Psoas muscle (tissue), 7 donors: ENCODE measurements at regions not wholly inside any gene's neighbourhood (a gene's known extent, or its start where the extent isn't known, plus 50 kb on each side); places are given as distances from the start of the nearest gene placed in this dataset.

Experiments used
- ATAC-seq, 4 donors: fragments of 200-7000 bp; cut with Tn5 transposase; one replicate each; pipeline ENCODE4 v1.9.1; 2020; ENCODE audit warnings: moderate library complexity in 3 of 4, mild to moderate bottlenecking in 2 of 4
- DNase-seq, 2 donors: peaks; one replicate each; pipeline ENCODE4 v3.0.0-alpha.2; 2020
- H3K27ac ChIP-seq: fragments of 200-600 bp; one replicate; pipeline ENCODE4 v1.8.0; 2022
- H3K27me3 ChIP-seq, 3 donors: fragments of 200-600 bp in 1 of 3; one replicate each; pipeline versions ENCODE4 v1.6.1 to v1.8.0; 2013 to 2022; ENCODE audit warnings: low read length in 2 of 3, mild to moderate bottlenecking in 2 of 3, moderate library complexity in 1 of 3; ENCODE audit not compliant: insufficient read depth in 3 of 3
- H3K36me3 ChIP-seq, 2 donors: fragments of 200-600 bp in 1 of 2; one replicate each; pipeline versions ENCODE4 v1.6.1 to v1.8.0; 2013 to 2022; ENCODE audit warnings: low read depth in 1 of 2, mild to moderate bottlenecking in 1 of 2, moderate library complexity in 1 of 2; ENCODE audit not compliant: insufficient read depth in 1 of 2
- H3K4me1 ChIP-seq: fragments of 200-600 bp; one replicate; pipeline ENCODE4 v1.8.0; 2022
- H3K4me3 ChIP-seq: fragments of 200-600 bp; one replicate; pipeline ENCODE4 v1.8.0; 2022; ENCODE audit warnings: mild to moderate bottlenecking
- H3K9me3 ChIP-seq: fragments of 200-600 bp; one replicate; pipeline ENCODE4 v1.8.0; 2022
- CTCF ChIP-seq: fragments of 200-600 bp; IDR thresholded peaks from one replicate; pipeline ENCODE4 v1.8.0; 2022; ENCODE audit warnings: antibody characterized with exemption
- WGBS, 3 donors: extraction: QIAGEN DNeasy Blood & Tissue Kit; methylation state at CpG; one replicate each; pipeline versions ENCODE4 v1.1.6 to v1.1.7; 2013; 5-methylcytosine and 5-hydroxymethylcytosine counted together
- intact Hi-C, 2 donors: fragments of 100-400 bp; cut with DNase I; formaldehyde crosslinking; loops; one replicate each; pipeline versions ENCODE4 v1.11.0 to v1.14.2; 2022
- donor health status: healthy with polysubstance abuse.
- donor health status: DM: no; HTN: no; CAD: no; lungs with moderate emphysema.
- donor health status: Bipolar disorder and iron deficiency.
- donor health status: healthy.
- donor health status: DM: yes; HTN: yes; CAD: no.
- donor health status: DM: no; HTN: no; CAD: no.
- donor health status: DM: yes; HTN: yes; CAD: no.

- WGBS, 3 donors = 99 to 100% (median 100%) methylated on average over 2 of the region's 2 CpGs
- H3K36me3 ChIP-seq = no peaks in the 10 kb centered on the region
- DNase-seq = no peak
- no peaks in the 10 kb centered on the region for H3K27me3 ChIP-seq
- TF ChIP-seq CTCF = no peak
- no peaks in the 10 kb centered on the region for H3K9me3 ChIP-seq
- intact Hi-C loops = no loop called here
- ATAC-seq = no peak
- H3K27ac ChIP-seq = no peak overlapping the region
- H3K4me3 ChIP-seq = no peak overlapping the region
- H3K4me1 ChIP-seq = no peaks in the 10 kb centered on the region
These were observed 380.4 kb upstream of the PROK2 start for GRCh38 chr3:72165317-72165716.

- Histone ChIP-seq H3K9me3 (no peaks in the 10 kb centered on the region), H3K4me1 (no peaks in the 10 kb centered on the region), H3K36me3 (no peaks in the 10 kb centered on the region), H3K27me3 (no peaks in the 10 kb centered on the region), H3K4me3 (no peak overlapping the region), H3K27ac (no peak overlapping the region)
- ATAC-seq (no peak), DNase-seq (no peak)
- 91 to 94% (median 93%) methylated on average over 5 of the region's 5 CpGs for WGBS, 3 donors
- intact Hi-C loops = no loop called here
- TF ChIP-seq CTCF = no peak
These were observed 379.7 kb upstream of the PROK2 start for GRCh38 chr3:72164635-72164978.

GRCh38 chr3:72163809-72164634, 379.1 kb upstream of the PROK2 start:
- DNase-seq = no peak
- H3K9me3 ChIP-seq = no peaks in the 10 kb centered on the region
- no peak overlapping the region for H3K4me3 ChIP-seq
- H3K36me3 ChIP-seq = no peaks in the 10 kb centered on the region
- 95 to 98% (median 96%) methylated on average over 7 of the region's 7 CpGs for WGBS, 3 donors
- intact Hi-C loops = no loop called here
- TF ChIP-seq CTCF = no peak
- ATAC-seq = no peak
- H3K27me3 ChIP-seq = no peaks in the 10 kb centered on the region
- H3K4me1 ChIP-seq = no peaks in the 10 kb centered on the region
- no peak overlapping the region for H3K27ac ChIP-seq

- Histone ChIP-seq H3K27me3 (no peaks in the 10 kb centered on the region), H3K4me3 (no peak overlapping the region), H3K36me3 (no peaks in the 10 kb centered on the region), H3K4me1 (no peaks in the 10 kb centered on the region), H3K9me3 (no peaks in the 10 kb centered on the region), H3K27ac (no peak overlapping the region)
- ATAC-seq (no peak), DNase-seq (no peak)
- intact Hi-C loops = no loop called here
- WGBS, 3 donors = 96 to 99% (median 98%) methylated on average over 6 of the region's 6 CpGs
- TF ChIP-seq CTCF = no peak
These were observed 377.8 kb upstream of the PROK2 start for GRCh38 chr3:72162649-72163184.
